ENCODE measurements at regions not wholly inside any gene's neighbourhood (a gene's known extent, or its start where the extent isn't known, plus 50 kb on each side); places are given as distances from the start of the nearest gene placed in this dataset.

GRCh38 chr16:17638134-17638533, 167.4 kb upstream of the XYLT1 start:
- H3K4me1 ChIP-seq (ENCODE audit: insufficient read depth, low read length): no peaks in the 10 kb centered on the region
- H3K9me3 ChIP-seq (ENCODE audit: low read depth, low read length): no peaks in the 10 kb centered on the region
- DNase-seq (ENCODE audit: insufficient read length, low spot score, missing footprints): no peak
- H3K79me2 ChIP-seq (ENCODE audit: insufficient read depth, low read length): no peaks in the 10 kb centered on the region
- no peak overlapping the region for H3K4me3 ChIP-seq (ENCODE audit: insufficient read depth, low read length)
- no peak overlapping the region for H3K4me2 ChIP-seq (ENCODE audit: insufficient read depth, low read length)
- no peaks in the 10 kb centered on the region for H4K20me1 ChIP-seq (ENCODE audit: insufficient read depth, low read length)
- H3K36me3 ChIP-seq (ENCODE audit: insufficient read depth, low read length): no peaks in the 10 kb centered on the region
- TF ChIP-seq CTCF (IDR thresholded peaks at IDR 0.05; ENCODE audit: extremely low read depth, low read depth, low read length): no peak
- H3K27ac ChIP-seq (ENCODE audit: low read depth, low read length): no peak overlapping the region
- H3K27me3 ChIP-seq (ENCODE audit: insufficient read depth, low read length): no peaks in the 10 kb centered on the region
- no peak overlapping the region for H2AFZ ChIP-seq (ENCODE audit: low read length)

- H3K27me3 ChIP-seq (ENCODE audit: insufficient read depth, low read length): no peaks in the 10 kb centered on the region
- H4K20me1 ChIP-seq (ENCODE audit: insufficient read depth, low read length): no peaks in the 10 kb centered on the region
- no peak for TF ChIP-seq CTCF (IDR thresholded peaks at IDR 0.05; ENCODE audit: extremely low read depth, low read depth, low read length)
- H3K36me3 ChIP-seq (ENCODE audit: insufficient read depth, low read length): no peaks in the 10 kb centered on the region
- H3K9me3 ChIP-seq (ENCODE audit: low read depth, low read length): no peaks in the 10 kb centered on the region
- no peaks in the 10 kb centered on the region for H3K4me1 ChIP-seq (ENCODE audit: insufficient read depth, low read length)
- no peak for DNase-seq (ENCODE audit: insufficient read length, low spot score, missing footprints)
- H3K4me3 ChIP-seq (ENCODE audit: insufficient read depth, low read length): no peak overlapping the region
- no peak overlapping the region for H3K27ac ChIP-seq (ENCODE audit: low read depth, low read length)
- H3K79me2 ChIP-seq (ENCODE audit: insufficient read depth, low read length): no peaks in the 10 kb centered on the region
- H3K4me2 ChIP-seq (ENCODE audit: insufficient read depth, low read length): no peak overlapping the region
- no peak overlapping the region for H2AFZ ChIP-seq (ENCODE audit: low read length)
These were observed 164.4 kb upstream of the XYLT1 start for GRCh38 chr16:17635183-17635582.

- Histone ChIP-seq H3K4me1 (ENCODE audit: insufficient read depth, low read length) (no peaks in the 10 kb centered on the region), H4K20me1 (ENCODE audit: insufficient read depth, low read length) (no peaks in the 10 kb centered on the region), H3K27me3 (ENCODE audit: insufficient read depth, low read length) (no peaks in the 10 kb centered on the region), H3K4me3 (ENCODE audit: insufficient read depth, low read length) (no peak overlapping the region), H2AFZ (ENCODE audit: low read length) (no peak overlapping the region), H3K27ac (ENCODE audit: low read depth, low read length) (no peak overlapping the region), H3K9me3 (ENCODE audit: low read depth, low read length) (no peaks in the 10 kb centered on the region), H3K4me2 (ENCODE audit: insufficient read depth, low read length) (no peak overlapping the region), H3K79me2 (ENCODE audit: insufficient read depth, low read length) (no peaks in the 10 kb centered on the region), H3K36me3 (ENCODE audit: insufficient read depth, low read length) (no peaks in the 10 kb centered on the region)
- no peak for TF ChIP-seq CTCF (IDR thresholded peaks at IDR 0.05; ENCODE audit: extremely low read depth, low read depth, low read length)
- no peak for DNase-seq (ENCODE audit: insufficient read length, low spot score, missing footprints)
These were observed 162.6 kb upstream of the XYLT1 start for GRCh38 chr16:17633181-17633951.

GRCh38 chr16:17632667-17633066, 161.9 kb upstream of the XYLT1 start:
- TF ChIP-seq CTCF (IDR thresholded peaks at IDR 0.05; ENCODE audit: extremely low read depth, low read depth, low read length): no peak
- no peaks in the 10 kb centered on the region for H3K4me1 ChIP-seq (ENCODE audit: insufficient read depth, low read length)
- H2AFZ ChIP-seq (ENCODE audit: low read length): no peak overlapping the region
- H3K79me2 ChIP-seq (ENCODE audit: insufficient read depth, low read length): no peaks in the 10 kb centered on the region
- H3K27ac ChIP-seq (ENCODE audit: low read depth, low read length): no peak overlapping the region
- H3K27me3 ChIP-seq (ENCODE audit: insufficient read depth, low read length): no peaks in the 10 kb centered on the region
- H3K4me2 ChIP-seq (ENCODE audit: insufficient read depth, low read length): no peak overlapping the region
- DNase-seq (ENCODE audit: insufficient read length, low spot score, missing footprints): no peak
- H3K9me3 ChIP-seq (ENCODE audit: low read depth, low read length): no peaks in the 10 kb centered on the region
- no peak overlapping the region for H3K4me3 ChIP-seq (ENCODE audit: insufficient read depth, low read length)
- no peaks in the 10 kb centered on the region for H3K36me3 ChIP-seq (ENCODE audit: insufficient read depth, low read length)
- H4K20me1 ChIP-seq (ENCODE audit: insufficient read depth, low read length): no peaks in the 10 kb centered on the region

Measured in osteoblast (primary cell).